GM23338 (cell line): ENCODE measurements at regions not wholly inside any gene's neighbourhood (a gene's known extent, or its start where the extent isn't known, plus 50 kb on each side); places are given as distances from the start of the nearest gene placed in this dataset.

Source experiments
- EZH2phosphoT487 ChIP-seq: fragments of 200-600 bp; sonication (generic); IDR thresholded peaks from one replicate; pipeline ENCODE4 v1.8.1; 2018; ENCODE audit warnings: antibody characterized with exemption; ENCODE audit not compliant: unreplicated experiment
- ZNF114 ChIP-seq: fragments of 250-450 bp; sonication (Bioruptor Pico); IDR thresholded peaks from 2 replicates; pipeline ENCODE4 v1.5.0; 2020; ENCODE audit warnings: mild to moderate bottlenecking, moderate library complexity
- TF ChIP-seq, protein P1 (sequence below), 2 experiments: fragments of 200-600 bp in 1 of 2; sonication (generic) in 1 of 2; conservative IDR thresholded peaks; 2 replicates each; pipeline versions ENCODE4 v1.5.1 to v1.6.1; 2016 to 2017; ENCODE audit warnings: antibody characterized with exemption in 2 of 2, low read depth in 2 of 2, mild to moderate bottlenecking in 2 of 2, moderate library complexity in 1 of 2
- TF ChIP-seq, protein P2 (sequence below): IDR thresholded peaks from one replicate; pipeline ENCODE4 v1.6.1; 2018; ENCODE audit warnings: antibody characterized with exemption; ENCODE audit not compliant: unreplicated experiment

- TF ChIP-seq, protein P1, sequence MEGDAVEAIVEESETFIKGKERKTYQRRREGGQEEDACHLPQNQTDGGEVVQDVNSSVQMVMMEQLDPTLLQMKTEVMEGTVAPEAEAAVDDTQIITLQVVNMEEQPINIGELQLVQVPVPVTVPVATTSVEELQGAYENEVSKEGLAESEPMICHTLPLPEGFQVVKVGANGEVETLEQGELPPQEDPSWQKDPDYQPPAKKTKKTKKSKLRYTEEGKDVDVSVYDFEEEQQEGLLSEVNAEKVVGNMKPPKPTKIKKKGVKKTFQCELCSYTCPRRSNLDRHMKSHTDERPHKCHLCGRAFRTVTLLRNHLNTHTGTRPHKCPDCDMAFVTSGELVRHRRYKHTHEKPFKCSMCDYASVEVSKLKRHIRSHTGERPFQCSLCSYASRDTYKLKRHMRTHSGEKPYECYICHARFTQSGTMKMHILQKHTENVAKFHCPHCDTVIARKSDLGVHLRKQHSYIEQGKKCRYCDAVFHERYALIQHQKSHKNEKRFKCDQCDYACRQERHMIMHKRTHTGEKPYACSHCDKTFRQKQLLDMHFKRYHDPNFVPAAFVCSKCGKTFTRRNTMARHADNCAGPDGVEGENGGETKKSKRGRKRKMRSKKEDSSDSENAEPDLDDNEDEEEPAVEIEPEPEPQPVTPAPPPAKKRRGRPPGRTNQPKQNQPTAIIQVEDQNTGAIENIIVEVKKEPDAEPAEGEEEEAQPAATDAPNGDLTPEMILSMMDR (conservative IDR thresholded peaks at IDR 0.05; ENCODE audit: low read depth in 2 of 2) = no peak
- TF ChIP-seq, protein P2, sequence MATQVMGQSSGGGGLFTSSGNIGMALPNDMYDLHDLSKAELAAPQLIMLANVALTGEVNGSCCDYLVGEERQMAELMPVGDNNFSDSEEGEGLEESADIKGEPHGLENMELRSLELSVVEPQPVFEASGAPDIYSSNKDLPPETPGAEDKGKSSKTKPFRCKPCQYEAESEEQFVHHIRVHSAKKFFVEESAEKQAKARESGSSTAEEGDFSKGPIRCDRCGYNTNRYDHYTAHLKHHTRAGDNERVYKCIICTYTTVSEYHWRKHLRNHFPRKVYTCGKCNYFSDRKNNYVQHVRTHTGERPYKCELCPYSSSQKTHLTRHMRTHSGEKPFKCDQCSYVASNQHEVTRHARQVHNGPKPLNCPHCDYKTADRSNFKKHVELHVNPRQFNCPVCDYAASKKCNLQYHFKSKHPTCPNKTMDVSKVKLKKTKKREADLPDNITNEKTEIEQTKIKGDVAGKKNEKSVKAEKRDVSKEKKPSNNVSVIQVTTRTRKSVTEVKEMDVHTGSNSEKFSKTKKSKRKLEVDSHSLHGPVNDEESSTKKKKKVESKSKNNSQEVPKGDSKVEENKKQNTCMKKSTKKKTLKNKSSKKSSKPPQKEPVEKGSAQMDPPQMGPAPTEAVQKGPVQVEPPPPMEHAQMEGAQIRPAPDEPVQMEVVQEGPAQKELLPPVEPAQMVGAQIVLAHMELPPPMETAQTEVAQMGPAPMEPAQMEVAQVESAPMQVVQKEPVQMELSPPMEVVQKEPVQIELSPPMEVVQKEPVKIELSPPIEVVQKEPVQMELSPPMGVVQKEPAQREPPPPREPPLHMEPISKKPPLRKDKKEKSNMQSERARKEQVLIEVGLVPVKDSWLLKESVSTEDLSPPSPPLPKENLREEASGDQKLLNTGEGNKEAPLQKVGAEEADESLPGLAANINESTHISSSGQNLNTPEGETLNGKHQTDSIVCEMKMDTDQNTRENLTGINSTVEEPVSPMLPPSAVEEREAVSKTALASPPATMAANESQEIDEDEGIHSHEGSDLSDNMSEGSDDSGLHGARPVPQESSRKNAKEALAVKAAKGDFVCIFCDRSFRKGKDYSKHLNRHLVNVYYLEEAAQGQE = no peak
- TF ChIP-seq EZH2phosphoT487 (no peak), ZNF114 (CRISPR knock-in tag) (no peak)
Observed at GRCh38 chr18:56475250-56475649, 163.1 kb downstream of the TXNL1 start.
